GM10266 (cell line): ENCODE measurements at regions not wholly inside any gene's neighbourhood (a gene's known extent, or its start where the extent isn't known, plus 50 kb on each side); places are given as distances from the start of the nearest gene placed in this dataset.

Experiments
- DNase-seq: peaks from one replicate; pipeline ENCODE4 v3.0.0; 2012; ENCODE audit errors: extremely low spot score
- CTCF ChIP-seq: IDR thresholded peaks from 2 replicates; pipeline ENCODE4 v1.5.1; 2012; ENCODE audit warnings: mild to moderate bottlenecking, low read depth; ENCODE audit not compliant: control insufficient read depth, insufficient read depth; ENCODE audit errors: missing control alignments

- no peak for TF ChIP-seq CTCF
- DNase-seq: no peak
Measured at GRCh38 chr2:12657560-12657959, 59.2 kb upstream of the TRIB2 start.

- DNase-seq: no peak
Measured at GRCh38 chr2:12658310-12658945, 58.3 kb upstream of the TRIB2 start.

GRCh38 chr2:12661489-12661888 lies 55.2 kb upstream of the TRIB2 start:
- TF ChIP-seq CTCF: no peak

More at GRCh38 chr2:12658310-12658945, 58.3 kb upstream of the TRIB2 start:
- no peak for TF ChIP-seq CTCF

GRCh38 chr2:12663306-12664037 lies 53.3 kb upstream of the TRIB2 start:
- TF ChIP-seq CTCF: no peak
- DNase-seq: no peak

More at GRCh38 chr2:12661489-12661888, 55.2 kb upstream of the TRIB2 start:
- no peak for DNase-seq

GRCh38 chr2:12665334-12665733 lies 51.4 kb upstream of the TRIB2 start:
- no peak for DNase-seq

GRCh38 chr2:12666445-12666844 lies 50.3 kb upstream of the TRIB2 start:
- no peak for DNase-seq
- no peak for TF ChIP-seq CTCF

More at GRCh38 chr2:12665334-12665733, 51.4 kb upstream of the TRIB2 start:
- no peak for TF ChIP-seq CTCF
